Coronary artery (tissue), 2 donors: ENCODE measurements at regions not wholly inside any gene's neighbourhood (a gene's known extent, or its start where the extent isn't known, plus 50 kb on each side); places are given as distances from the start of the nearest gene placed in this dataset.

Source experiments
- DNase-seq: peaks from one replicate; pipeline ENCODE4 v3.0.0-alpha.2; 2017; ENCODE audit warnings: low spot score
- H3K27ac ChIP-seq, 2 donors: fragments of 200-600 bp; sonication (generic); one replicate each; pipeline ENCODE4 v1.5.1; 2016 to 2019
- H3K4me3 ChIP-seq: fragments of 200-600 bp; sonication (generic); 2 replicates; pipeline ENCODE4 v1.5.1; 2016; ENCODE audit warnings: mild to moderate bottlenecking, moderate library complexity
- TF ChIP-seq, protein P1 (sequence below): fragments of 200-600 bp; sonication (generic); IDR thresholded peaks from one replicate; pipeline ENCODE4 v1.5.1; 2019; ENCODE audit warnings: antibody characterized with exemption

DNA sequence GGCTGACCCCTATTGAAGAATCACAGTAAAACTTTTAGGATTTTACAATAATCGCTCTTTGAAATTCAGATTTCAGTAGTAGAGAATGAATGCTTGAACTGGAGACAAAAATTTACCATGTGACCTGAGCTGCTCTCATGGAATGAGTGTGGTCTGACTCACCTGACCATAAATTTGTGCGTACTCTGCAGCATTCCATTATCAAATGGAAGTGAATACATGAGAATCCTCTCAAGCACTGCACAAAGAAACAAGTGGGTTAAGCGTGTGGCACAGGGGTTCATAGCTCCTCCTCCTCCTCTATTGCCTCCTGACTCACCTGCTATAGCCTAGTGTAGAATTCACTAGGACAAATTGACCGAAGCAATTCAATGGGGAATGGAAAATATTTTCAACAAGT, 269.8 kb upstream of the CDH9 start:
- TF ChIP-seq, protein P1, sequence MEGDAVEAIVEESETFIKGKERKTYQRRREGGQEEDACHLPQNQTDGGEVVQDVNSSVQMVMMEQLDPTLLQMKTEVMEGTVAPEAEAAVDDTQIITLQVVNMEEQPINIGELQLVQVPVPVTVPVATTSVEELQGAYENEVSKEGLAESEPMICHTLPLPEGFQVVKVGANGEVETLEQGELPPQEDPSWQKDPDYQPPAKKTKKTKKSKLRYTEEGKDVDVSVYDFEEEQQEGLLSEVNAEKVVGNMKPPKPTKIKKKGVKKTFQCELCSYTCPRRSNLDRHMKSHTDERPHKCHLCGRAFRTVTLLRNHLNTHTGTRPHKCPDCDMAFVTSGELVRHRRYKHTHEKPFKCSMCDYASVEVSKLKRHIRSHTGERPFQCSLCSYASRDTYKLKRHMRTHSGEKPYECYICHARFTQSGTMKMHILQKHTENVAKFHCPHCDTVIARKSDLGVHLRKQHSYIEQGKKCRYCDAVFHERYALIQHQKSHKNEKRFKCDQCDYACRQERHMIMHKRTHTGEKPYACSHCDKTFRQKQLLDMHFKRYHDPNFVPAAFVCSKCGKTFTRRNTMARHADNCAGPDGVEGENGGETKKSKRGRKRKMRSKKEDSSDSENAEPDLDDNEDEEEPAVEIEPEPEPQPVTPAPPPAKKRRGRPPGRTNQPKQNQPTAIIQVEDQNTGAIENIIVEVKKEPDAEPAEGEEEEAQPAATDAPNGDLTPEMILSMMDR: no peak
- Histone ChIP-seq H3K27ac (no peak overlapping the region), H3K4me3 (no peak overlapping the region)
- no peak for DNase-seq

DNA sequence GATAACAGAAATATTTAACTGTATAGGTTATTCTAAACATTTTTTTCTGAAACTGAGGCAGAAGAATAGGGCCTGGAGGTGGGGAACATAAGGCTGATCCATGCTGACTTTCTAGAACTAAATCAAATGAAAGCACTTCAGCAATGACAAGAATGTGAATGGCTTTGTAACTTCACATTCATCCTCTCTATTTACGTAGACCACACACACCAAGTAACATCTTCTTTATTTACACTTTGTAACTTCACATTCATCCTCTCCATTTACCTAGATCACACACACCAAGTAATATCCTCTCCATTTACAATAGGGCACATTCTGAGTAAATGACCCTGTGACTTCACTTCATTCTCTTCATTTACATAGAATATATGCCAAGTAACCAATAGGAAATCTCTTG, 251.8 kb upstream of the CDH9 start:
- DNase-seq: no peak
- H3K27ac ChIP-seq: no peak overlapping the region
- no peak overlapping the region for H3K4me3 ChIP-seq
- TF ChIP-seq, protein P1: no peak

DNA sequence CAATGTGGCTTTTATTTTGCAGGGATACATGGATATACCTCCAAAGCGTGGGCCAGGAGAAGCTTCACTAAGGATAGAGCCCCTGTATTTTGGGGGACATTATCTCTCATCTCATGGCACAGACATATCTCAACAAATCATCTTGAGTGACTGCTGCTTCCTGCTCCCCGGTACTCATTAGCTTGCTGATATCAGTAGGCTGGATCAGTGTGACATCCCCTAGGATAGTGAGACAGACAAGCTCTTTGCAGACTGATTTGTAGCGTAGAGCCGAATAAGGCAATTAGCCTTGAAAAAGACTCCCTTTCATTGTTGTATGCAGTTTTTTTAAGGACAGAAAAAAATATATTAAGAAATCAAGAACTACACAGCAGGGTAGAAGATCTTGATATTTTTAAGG, 237.7 kb upstream of the CDH9 start:
- no peak for DNase-seq
- no peak overlapping the region for H3K4me3 ChIP-seq
- TF ChIP-seq, protein P1: no peak
- no peak overlapping the region for H3K27ac ChIP-seq

DNA sequence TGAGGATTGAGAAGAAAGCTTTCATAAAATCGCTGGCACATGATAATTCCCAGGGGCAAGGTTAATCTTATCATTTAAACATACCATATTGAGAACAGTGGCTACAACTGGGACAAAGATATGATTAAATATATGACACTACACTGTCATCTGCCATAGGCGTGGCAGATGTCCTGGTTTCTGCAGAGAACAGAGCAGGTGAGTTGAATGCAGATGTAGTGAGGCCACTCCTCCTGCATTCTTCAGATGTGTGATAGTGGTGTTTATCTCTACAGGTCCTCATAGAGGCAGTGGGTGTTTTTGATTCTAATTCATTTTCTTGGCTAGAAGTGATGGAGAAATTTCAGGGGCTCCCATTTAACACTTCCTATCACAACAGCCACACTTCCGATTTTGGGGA, 237.0 kb upstream of the CDH9 start:
- DNase-seq: no peak

DNA sequence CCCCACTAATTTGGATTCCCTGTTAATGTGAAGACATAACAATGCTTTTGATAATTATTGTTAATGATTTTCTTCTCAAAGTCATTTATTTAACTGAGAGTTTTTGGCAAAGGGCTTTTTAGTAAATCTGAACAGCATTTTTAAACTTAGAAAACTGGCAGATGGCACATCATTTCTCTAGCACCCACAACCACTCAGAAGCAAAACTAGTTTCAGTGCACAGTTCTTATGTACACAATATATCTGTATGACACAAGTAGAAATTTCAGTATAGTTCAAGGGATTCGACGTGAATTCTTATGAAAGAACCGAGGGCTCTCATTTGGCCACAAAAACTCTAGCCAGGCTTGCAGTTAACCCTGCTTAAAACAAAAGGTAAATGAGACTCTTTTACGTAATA, 231.4 kb upstream of the CDH9 start:
- DNase-seq: no peak
- no peak overlapping the region for H3K27ac ChIP-seq
- TF ChIP-seq, protein P1: no peak
- H3K4me3 ChIP-seq: no peak overlapping the region

More for the DNA sequence above, 237.0 kb upstream of the CDH9 start:
- TF ChIP-seq, protein P1: no peak
- Histone ChIP-seq H3K27ac (no peak overlapping the region), H3K4me3 (no peak overlapping the region)

DNA sequence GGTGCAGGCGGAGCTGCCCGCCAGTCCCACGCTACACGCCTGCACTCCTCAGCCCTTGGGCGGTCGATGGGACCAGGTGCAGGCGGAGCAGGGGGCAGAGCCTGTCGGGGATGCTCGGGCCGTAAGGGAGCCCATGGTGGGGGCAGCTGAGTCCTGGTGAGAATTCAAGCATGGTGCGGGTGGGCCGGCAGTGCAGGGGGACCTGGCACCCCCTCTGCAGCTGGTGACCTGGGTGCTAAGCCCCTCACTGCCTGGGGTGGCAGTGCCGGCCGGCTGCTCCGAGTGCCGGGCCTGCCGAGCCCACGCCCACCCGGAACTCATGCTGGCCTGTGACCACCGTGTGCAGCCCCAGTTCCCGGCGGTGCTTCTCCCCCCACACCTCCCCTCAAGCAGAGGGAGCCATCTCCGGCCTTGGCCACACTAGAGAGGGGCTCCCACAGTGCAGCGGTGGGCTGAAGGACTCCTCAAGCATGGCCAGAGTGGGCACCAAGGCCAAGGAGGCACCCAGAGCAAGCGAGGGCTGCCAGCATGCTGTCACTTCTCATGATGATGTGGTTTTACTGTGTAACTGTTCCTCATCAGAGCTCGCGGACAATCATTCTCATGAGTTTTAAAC, 228.9 kb upstream of the CDH9 start:
- no peak overlapping the region for H3K4me3 ChIP-seq
- TF ChIP-seq, protein P1: no peak
- DNase-seq: no peak
- H3K27ac ChIP-seq: no peak overlapping the region

DNA sequence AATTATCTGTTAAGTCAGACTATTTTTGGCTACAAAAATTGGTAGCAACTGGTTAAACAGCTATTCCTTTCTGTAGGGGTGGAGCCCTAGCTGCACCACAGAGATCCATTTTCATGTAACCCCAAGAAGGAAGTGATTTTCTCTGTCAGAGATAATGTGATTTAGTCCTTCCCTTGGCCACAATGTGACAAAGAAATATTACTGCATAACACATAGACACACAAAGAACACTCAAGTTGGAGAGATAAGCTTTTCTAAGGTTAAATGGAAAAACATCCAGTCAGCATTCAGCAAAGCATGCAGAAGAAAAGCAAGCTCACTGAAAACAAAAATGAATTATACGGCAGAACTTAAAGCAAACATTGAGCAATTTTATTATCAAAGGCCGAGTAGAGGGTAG, 227.8 kb upstream of the CDH9 start:
- Histone ChIP-seq H3K4me3 (no peak overlapping the region), H3K27ac (no peak overlapping the region)
- DNase-seq: no peak
- TF ChIP-seq, protein P1: no peak
